ENCODE measurements at regions not wholly inside any gene's neighbourhood (a gene's known extent, or its start where the extent isn't known, plus 50 kb on each side); places are given as distances from the start of the nearest gene placed in this dataset.

GRCh38 chr12:127459166-127459565, 807.8 kb upstream of the TMEM132C start:
- CTCF ChIA-PET (ENCODE audit: unreplicated experiment): no interaction called here
- H3K4me1 ChIP-seq (ENCODE audit: insufficient read depth, low read length, poor library complexity, severe bottlenecking): no peaks in the 10 kb centered on the region

GRCh38 chr12:127459687-127460086, 807.3 kb upstream of the TMEM132C start:
- DNase-seq (ENCODE audit: low spot score): no peak
- no peaks in the 10 kb centered on the region for H3K4me1 ChIP-seq (ENCODE audit: insufficient read depth, low read length, poor library complexity, severe bottlenecking)
- no peaks in the 10 kb centered on the region for H3K9me2 ChIP-seq (ENCODE audit: insufficient read depth, low read length)
- no peak overlapping the region for H3K27ac ChIP-seq (ENCODE audit: low read depth, low read length, poor library complexity, severe bottlenecking)
- no peaks in the 10 kb centered on the region for H4K20me1 ChIP-seq (ENCODE audit: insufficient read depth, low read length)
- ChIA-PET CTCF (ENCODE audit: unreplicated experiment) (no interaction called here), POLR2A (no interaction called here)
- no peaks in the 10 kb centered on the region for H3K79me2 ChIP-seq (ENCODE audit: insufficient read depth, low read depth, low read length)
- TF ChIP-seq, protein P1, sequence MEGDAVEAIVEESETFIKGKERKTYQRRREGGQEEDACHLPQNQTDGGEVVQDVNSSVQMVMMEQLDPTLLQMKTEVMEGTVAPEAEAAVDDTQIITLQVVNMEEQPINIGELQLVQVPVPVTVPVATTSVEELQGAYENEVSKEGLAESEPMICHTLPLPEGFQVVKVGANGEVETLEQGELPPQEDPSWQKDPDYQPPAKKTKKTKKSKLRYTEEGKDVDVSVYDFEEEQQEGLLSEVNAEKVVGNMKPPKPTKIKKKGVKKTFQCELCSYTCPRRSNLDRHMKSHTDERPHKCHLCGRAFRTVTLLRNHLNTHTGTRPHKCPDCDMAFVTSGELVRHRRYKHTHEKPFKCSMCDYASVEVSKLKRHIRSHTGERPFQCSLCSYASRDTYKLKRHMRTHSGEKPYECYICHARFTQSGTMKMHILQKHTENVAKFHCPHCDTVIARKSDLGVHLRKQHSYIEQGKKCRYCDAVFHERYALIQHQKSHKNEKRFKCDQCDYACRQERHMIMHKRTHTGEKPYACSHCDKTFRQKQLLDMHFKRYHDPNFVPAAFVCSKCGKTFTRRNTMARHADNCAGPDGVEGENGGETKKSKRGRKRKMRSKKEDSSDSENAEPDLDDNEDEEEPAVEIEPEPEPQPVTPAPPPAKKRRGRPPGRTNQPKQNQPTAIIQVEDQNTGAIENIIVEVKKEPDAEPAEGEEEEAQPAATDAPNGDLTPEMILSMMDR (conservative IDR thresholded peaks at IDR 0.05; ENCODE audit: low read length): no peak
- no peak for TF ChIP-seq EZH2phosphoT487 (IDR thresholded peaks at IDR 0.05; ENCODE audit: borderline replicate concordance, low read depth, low read length)
- no peak overlapping the region for H3K4me2 ChIP-seq (ENCODE audit: low read length)
- intact Hi-C loops (cut with micrococcal nuclease; ENCODE audit: unreplicated experiment): no loop called here
- no peak overlapping the region for H2AFZ ChIP-seq (ENCODE audit: low read length)
- H3K4me3 ChIP-seq (ENCODE audit: low read depth, low read length, poor library complexity, severe bottlenecking): no peak overlapping the region
- no TSS peak for BruUV-seq (replicated peaks)
- H3K36me3 ChIP-seq (ENCODE audit: insufficient read depth, low read length): no peaks in the 10 kb centered on the region
- no peaks in the 10 kb centered on the region for H3K9me3 ChIP-seq (ENCODE audit: low read length)

More at GRCh38 chr12:127459166-127459565, 807.8 kb upstream of the TMEM132C start:
- no peaks in the 10 kb centered on the region for H4K20me1 ChIP-seq (ENCODE audit: insufficient read depth, low read length)
- intact Hi-C loops (cut with micrococcal nuclease; ENCODE audit: unreplicated experiment): no loop called here
- no TSS peak for BruUV-seq (replicated peaks)
- POLR2A ChIA-PET: no interaction called here
- H3K36me3 ChIP-seq (ENCODE audit: insufficient read depth, low read length): no peaks in the 10 kb centered on the region
- H3K79me2 ChIP-seq (ENCODE audit: insufficient read depth, low read depth, low read length): no peaks in the 10 kb centered on the region
- H3K9me2 ChIP-seq (ENCODE audit: insufficient read depth, low read length): no peaks in the 10 kb centered on the region
- DNase-seq (ENCODE audit: low spot score): no peak
- no peak for TF ChIP-seq EZH2phosphoT487 (IDR thresholded peaks at IDR 0.05; ENCODE audit: borderline replicate concordance, low read depth, low read length)
- TF ChIP-seq, protein P1 (conservative IDR thresholded peaks at IDR 0.05; ENCODE audit: low read length): no peak
- H3K4me2 ChIP-seq (ENCODE audit: low read length): no peak overlapping the region
- no peak overlapping the region for H2AFZ ChIP-seq (ENCODE audit: low read length)
- H3K4me3 ChIP-seq (ENCODE audit: low read depth, low read length, poor library complexity, severe bottlenecking): no peak overlapping the region
- H3K9me3 ChIP-seq (ENCODE audit: low read length): no peaks in the 10 kb centered on the region
- no peak overlapping the region for H3K27ac ChIP-seq (ENCODE audit: low read depth, low read length, poor library complexity, severe bottlenecking)

DNA sequence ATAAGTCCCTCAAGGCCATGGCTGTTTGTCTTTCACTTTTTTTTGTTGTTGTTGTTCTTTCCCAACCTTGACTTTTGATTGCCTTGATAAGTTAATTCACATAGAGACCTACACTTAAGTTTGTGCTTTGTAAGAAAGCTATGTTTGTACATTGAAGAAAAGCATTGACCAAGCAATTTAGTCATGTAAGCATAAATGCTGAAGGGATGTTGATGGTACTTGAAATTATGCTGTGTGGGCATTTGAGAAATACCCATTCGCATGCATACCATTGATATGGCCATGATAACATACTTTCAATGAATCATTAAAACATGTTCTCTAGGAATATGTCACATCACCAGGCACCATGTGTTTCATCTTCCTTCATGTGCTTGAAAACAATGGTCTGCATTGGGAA, 803.7 kb upstream of the TMEM132C start:
- TF ChIP-seq EZH2phosphoT487 (IDR thresholded peaks at IDR 0.05; ENCODE audit: borderline replicate concordance, low read depth, low read length): no peak
- TF ChIP-seq, protein P1 (conservative IDR thresholded peaks at IDR 0.05; ENCODE audit: low read length): no peak
- no peak overlapping the region for H3K27ac ChIP-seq (ENCODE audit: low read depth, low read length, poor library complexity, severe bottlenecking)
- no peaks in the 10 kb centered on the region for H3K79me2 ChIP-seq (ENCODE audit: insufficient read depth, low read depth, low read length)
- H3K9me3 ChIP-seq (ENCODE audit: low read length): no peaks in the 10 kb centered on the region
- no peak overlapping the region for H3K4me3 ChIP-seq (ENCODE audit: low read depth, low read length, poor library complexity, severe bottlenecking)
- no peaks in the 10 kb centered on the region for H4K20me1 ChIP-seq (ENCODE audit: insufficient read depth, low read length)
- no peaks in the 10 kb centered on the region for H3K36me3 ChIP-seq (ENCODE audit: insufficient read depth, low read length)
- ChIA-PET POLR2A (interaction anchor here (0.6 kb wide), 1 partner anchor 68 kb away, joined by 3 read pairs; no protein-coding TSS in a partner anchor), CTCF (ENCODE audit: unreplicated experiment) (no interaction called here)
- no peaks in the 10 kb centered on the region for H3K9me2 ChIP-seq (ENCODE audit: insufficient read depth, low read length)
- no peak for DNase-seq (ENCODE audit: low spot score)
- intact Hi-C loops (cut with micrococcal nuclease; ENCODE audit: unreplicated experiment): no loop called here
- BruUV-seq (replicated peaks): no TSS peak
- no peak overlapping the region for H2AFZ ChIP-seq (ENCODE audit: low read length)
- no peaks in the 10 kb centered on the region for H3K4me1 ChIP-seq (ENCODE audit: insufficient read depth, low read length, poor library complexity, severe bottlenecking)
- H3K4me2 ChIP-seq (ENCODE audit: low read length): no peak overlapping the region
